ENCODE measurements at regions not wholly inside any gene's neighbourhood (a gene's known extent, or its start where the extent isn't known, plus 50 kb on each side); places are given as distances from the start of the nearest gene placed in this dataset.

GRCh38 chr11:96841792-96842191, 452.0 kb downstream of the JRKL start:
- Histone ChIP-seq H3K27ac (ENCODE audit: insufficient read depth, low read depth, low read length) (no peak overlapping the region), H3K9me1 (replicated peaks; ENCODE audit: control insufficient read depth, extremely low read depth, insufficient read depth, low read length) (no peaks in the 10 kb centered on the region), H3K9ac (replicated peaks; ENCODE audit: extremely low read depth, insufficient read depth, low read length) (no peak overlapping the region), H3K4me1 (ENCODE audit: control insufficient read depth, extremely low read depth, insufficient read depth, low read length) (no peaks in the 10 kb centered on the region), H2AFZ (ENCODE audit: low read depth, low read length) (no peak overlapping the region), H3K9me3 (replicated peaks; ENCODE audit: control insufficient read depth, insufficient read depth, low read length) (no peaks in the 10 kb centered on the region), H3K36me3 (ENCODE audit: control insufficient read depth in 2 of 2, extremely low read depth in 1 of 2, insufficient read depth in 2 of 2, low read length in 2 of 2) (no peaks in the 10 kb centered on the region), H4K20me1 (replicated peaks; ENCODE audit: control insufficient read depth, extremely low read depth, insufficient read depth, low read length) (no peaks in the 10 kb centered on the region), H3K79me2 (ENCODE audit: control insufficient read depth, insufficient read depth, low read length) (no peaks in the 10 kb centered on the region), H3K27me3 (ENCODE audit: control insufficient read depth in 2 of 2, insufficient read depth in 2 of 2, low read length in 2 of 2) (no peaks in the 10 kb centered on the region), H3K4me2 (ENCODE audit: insufficient read depth, low read length) (no peak overlapping the region), H3K4me3 (replicated peaks in 1 of 3; ENCODE audit: insufficient read depth in 1 of 3, low read depth in 1 of 3, low read length in 3 of 3) (no peak overlapping the region)
- TF ChIP-seq POLR2AphosphoS5 (IDR thresholded peaks at IDR 0.05; ENCODE audit: insufficient read depth, low read depth, low read length) (no peak), GATA2 (IDR thresholded peaks at IDR 0.05; ENCODE audit: insufficient read depth, insufficient read length, low read depth, low read length) (no peak)
- TF ChIP-seq, protein P1, sequence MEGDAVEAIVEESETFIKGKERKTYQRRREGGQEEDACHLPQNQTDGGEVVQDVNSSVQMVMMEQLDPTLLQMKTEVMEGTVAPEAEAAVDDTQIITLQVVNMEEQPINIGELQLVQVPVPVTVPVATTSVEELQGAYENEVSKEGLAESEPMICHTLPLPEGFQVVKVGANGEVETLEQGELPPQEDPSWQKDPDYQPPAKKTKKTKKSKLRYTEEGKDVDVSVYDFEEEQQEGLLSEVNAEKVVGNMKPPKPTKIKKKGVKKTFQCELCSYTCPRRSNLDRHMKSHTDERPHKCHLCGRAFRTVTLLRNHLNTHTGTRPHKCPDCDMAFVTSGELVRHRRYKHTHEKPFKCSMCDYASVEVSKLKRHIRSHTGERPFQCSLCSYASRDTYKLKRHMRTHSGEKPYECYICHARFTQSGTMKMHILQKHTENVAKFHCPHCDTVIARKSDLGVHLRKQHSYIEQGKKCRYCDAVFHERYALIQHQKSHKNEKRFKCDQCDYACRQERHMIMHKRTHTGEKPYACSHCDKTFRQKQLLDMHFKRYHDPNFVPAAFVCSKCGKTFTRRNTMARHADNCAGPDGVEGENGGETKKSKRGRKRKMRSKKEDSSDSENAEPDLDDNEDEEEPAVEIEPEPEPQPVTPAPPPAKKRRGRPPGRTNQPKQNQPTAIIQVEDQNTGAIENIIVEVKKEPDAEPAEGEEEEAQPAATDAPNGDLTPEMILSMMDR (IDR thresholded peaks at IDR 0.05; ENCODE audit: extremely low read depth in 1 of 2, insufficient read depth in 1 of 2, low read depth in 1 of 2, low read length in 2 of 2): no peak
- intact Hi-C loops (cut with micrococcal nuclease): no loop called here
- CTCF ChIA-PET: interaction anchor here (1.2 kb wide), 1 partner anchor 14 kb away, joined by 3 read pairs; no protein-coding TSS in a partner anchor
- no TSS peak for BruUV-seq (replicated peaks)
- no peak for DNase-seq (ENCODE audit: low read depth, low spot score)
- dilution Hi-C loops (cut with MboI; ENCODE audit: extremely low pct_ligation_motif_present, low sequenced_read_pairs): no loop called here
- POLR2A ChIA-PET: no interaction called here
- FAIRE-seq: no peak

GRCh38 chr11:96842731-96843130, 452.9 kb downstream of the JRKL start:
- no peaks in the 10 kb centered on the region for H3K27me3 ChIP-seq (ENCODE audit: control insufficient read depth in 2 of 2, insufficient read depth in 2 of 2, low read length in 2 of 2)
- no peak overlapping the region for H2AFZ ChIP-seq (ENCODE audit: low read depth, low read length)
- no peak for FAIRE-seq
- TF ChIP-seq GATA2 (IDR thresholded peaks at IDR 0.05; ENCODE audit: insufficient read depth, insufficient read length, low read depth, low read length) (no peak), EZH2 (IDR thresholded peaks at IDR 0.05; ENCODE audit: borderline replicate concordance, low read depth, low read length, severe bottlenecking) (no peak), FOS (IDR thresholded peaks at IDR 0.05; ENCODE audit: borderline replicate concordance, insufficient read depth, low read length) (no peak), JUN (IDR thresholded peaks at IDR 0.05; ENCODE audit: borderline replicate concordance, insufficient read depth, insufficient read length, low read depth) (no peak), POLR2A (IDR thresholded peaks at IDR 0.05; ENCODE audit: low read depth, low read length) (no peak), POLR2AphosphoS5 (IDR thresholded peaks at IDR 0.05; ENCODE audit: insufficient read depth, low read depth, low read length) (no peak), MYC (IDR thresholded peaks at IDR 0.05; ENCODE audit: low read depth, low read length) (no peak)
- TF ChIP-seq, protein P1 (IDR thresholded peaks at IDR 0.05; ENCODE audit: extremely low read depth in 1 of 2, insufficient read depth in 1 of 2, low read depth in 1 of 2, low read length in 2 of 2): no peak
- TF ChIP-seq, protein P2, sequence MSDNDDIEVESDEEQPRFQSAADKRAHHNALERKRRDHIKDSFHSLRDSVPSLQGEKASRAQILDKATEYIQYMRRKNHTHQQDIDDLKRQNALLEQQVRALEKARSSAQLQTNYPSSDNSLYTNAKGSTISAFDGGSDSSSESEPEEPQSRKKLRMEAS (IDR thresholded peaks at IDR 0.05; ENCODE audit: insufficient read depth, insufficient read length): no peak
- H3K4me3 ChIP-seq (replicated peaks in 1 of 3; ENCODE audit: insufficient read depth in 1 of 3, low read depth in 1 of 3, low read length in 3 of 3): no peak overlapping the region
- no peaks in the 10 kb centered on the region for H3K4me1 ChIP-seq (ENCODE audit: control insufficient read depth, extremely low read depth, insufficient read depth, low read length)
- no TSS peak for BruUV-seq (replicated peaks)
- dilution Hi-C loops (cut with MboI; ENCODE audit: extremely low pct_ligation_motif_present, low sequenced_read_pairs) (no loop called here), intact Hi-C loops (cut with micrococcal nuclease) (no loop called here)
- H3K36me3 ChIP-seq (ENCODE audit: control insufficient read depth in 2 of 2, extremely low read depth in 1 of 2, insufficient read depth in 2 of 2, low read length in 2 of 2): no peaks in the 10 kb centered on the region
- H3K79me2 ChIP-seq (ENCODE audit: control insufficient read depth, insufficient read depth, low read length): no peaks in the 10 kb centered on the region
- no peak overlapping the region for H3K27ac ChIP-seq (ENCODE audit: insufficient read depth, low read depth, low read length)
- no peaks in the 10 kb centered on the region for H3K9me1 ChIP-seq (replicated peaks; ENCODE audit: control insufficient read depth, extremely low read depth, insufficient read depth, low read length)
- CTCF ChIA-PET: no interaction called here
- H3K4me2 ChIP-seq (ENCODE audit: insufficient read depth, low read length): no peak overlapping the region
- H4K20me1 ChIP-seq (replicated peaks; ENCODE audit: control insufficient read depth, extremely low read depth, insufficient read depth, low read length): no peaks in the 10 kb centered on the region
- no peak overlapping the region for H3K9ac ChIP-seq (replicated peaks; ENCODE audit: extremely low read depth, insufficient read depth, low read length)
- POLR2A ChIA-PET: no interaction called here
- H3K9me3 ChIP-seq (replicated peaks; ENCODE audit: control insufficient read depth, insufficient read depth, low read length): no peaks in the 10 kb centered on the region
- no peak for DNase-seq (ENCODE audit: low read depth, low spot score)

Measured in endothelial cell of umbilical vein (primary cell).